H1 (cell line): ENCODE measurements at regions not wholly inside any gene's neighbourhood (a gene's known extent, or its start where the extent isn't known, plus 50 kb on each side); places are given as distances from the start of the nearest gene placed in this dataset.

Experiments used
- EGR1 ChIP-seq: IDR thresholded peaks from 2 replicates; pipeline ENCODE4 v1.6.1; 2011; ENCODE audit warnings: low read depth, low read length, borderline replicate concordance
- HDAC6 ChIP-seq: IDR thresholded peaks from one replicate; pipeline ENCODE4 v1.7.1; 2012; ENCODE audit warnings: low read depth, mild to moderate bottlenecking, inconsistent platforms, low read length, moderate library complexity
- POLR2A ChIP-seq, 2 experiments: IDR thresholded peaks; 1 replicate in 1 of 2; 2 replicates in 1 of 2; pipeline ENCODE4 v1.6.1; 2011; ENCODE audit warnings: low read depth in 2 of 2, low read length in 2 of 2, mild to moderate bottlenecking in 2 of 2; ENCODE audit errors: control extremely low read depth in 1 of 2
- RAD21 ChIP-seq, 2 experiments: IDR thresholded peaks in 1 of 2; conservative IDR thresholded peaks in 1 of 2; 2 replicates each; pipeline ENCODE4 v1.6.1; 2011; ENCODE audit warnings: low read depth in 2 of 2, low read length in 2 of 2, improper control_type of control experiment in 1 of 2, inconsistent platforms in 1 of 2, mild to moderate bottlenecking in 1 of 2, moderate library complexity in 1 of 2
- SIRT6 ChIP-seq: IDR thresholded peaks from one replicate; pipeline ENCODE4 v1.7.1; 2012; ENCODE audit warnings: low read length, inconsistent platforms
- SP1 ChIP-seq: IDR thresholded peaks from 2 replicates; pipeline ENCODE4 v1.6.1; 2011; ENCODE audit warnings: low read depth, low read length
- TAF1 ChIP-seq: IDR thresholded peaks from 2 replicates; pipeline ENCODE4 v1.6.1; 2011; ENCODE audit warnings: mild to moderate bottlenecking, low read depth, low read length
- TF ChIP-seq, protein P1 (sequence below): IDR thresholded peaks from 2 replicates; pipeline ENCODE4 v1.6.1; 2011; ENCODE audit warnings: low read length, improper control_type of control experiment
- TF ChIP-seq, protein P2 (sequence below), 3 experiments: IDR thresholded peaks; 1 replicate in 2 of 3; 2 replicates in 1 of 3; pipeline versions ENCODE4 v1.5.1 to v1.6.1; 2011; ENCODE audit warnings: low read length in 3 of 3, mild to moderate bottlenecking in 3 of 3, inconsistent platforms in 2 of 3, low read depth in 1 of 3, moderate library complexity in 1 of 3; ENCODE audit not compliant: insufficient read depth in 1 of 3; ENCODE audit errors: control extremely low read depth in 1 of 3

DNA sequence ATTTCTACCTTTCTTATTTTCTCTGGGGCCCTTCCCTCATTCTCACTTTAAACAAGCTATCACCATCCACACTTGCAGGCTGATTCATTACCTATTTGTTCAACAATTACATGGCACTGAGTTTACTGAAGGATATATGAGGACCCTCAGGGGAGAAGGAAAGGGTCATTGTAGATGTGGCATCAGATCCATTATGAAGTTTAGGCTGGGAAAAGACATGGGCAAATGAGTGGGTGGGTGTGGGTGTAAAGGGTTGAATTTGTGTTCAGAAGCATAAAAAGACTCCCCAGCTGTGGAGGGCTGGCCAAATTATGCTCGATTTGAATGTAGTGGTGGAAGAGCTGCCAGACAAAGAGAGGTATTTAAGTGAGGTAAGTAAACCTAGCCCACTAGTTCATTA lies 55.9 kb upstream of the MTAP start:
- TF ChIP-seq, protein P1, sequence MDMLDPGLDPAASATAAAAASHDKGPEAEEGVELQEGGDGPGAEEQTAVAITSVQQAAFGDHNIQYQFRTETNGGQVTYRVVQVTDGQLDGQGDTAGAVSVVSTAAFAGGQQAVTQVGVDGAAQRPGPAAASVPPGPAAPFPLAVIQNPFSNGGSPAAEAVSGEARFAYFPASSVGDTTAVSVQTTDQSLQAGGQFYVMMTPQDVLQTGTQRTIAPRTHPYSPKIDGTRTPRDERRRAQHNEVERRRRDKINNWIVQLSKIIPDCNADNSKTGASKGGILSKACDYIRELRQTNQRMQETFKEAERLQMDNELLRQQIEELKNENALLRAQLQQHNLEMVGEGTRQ: no peak
- TF ChIP-seq, protein P2, sequence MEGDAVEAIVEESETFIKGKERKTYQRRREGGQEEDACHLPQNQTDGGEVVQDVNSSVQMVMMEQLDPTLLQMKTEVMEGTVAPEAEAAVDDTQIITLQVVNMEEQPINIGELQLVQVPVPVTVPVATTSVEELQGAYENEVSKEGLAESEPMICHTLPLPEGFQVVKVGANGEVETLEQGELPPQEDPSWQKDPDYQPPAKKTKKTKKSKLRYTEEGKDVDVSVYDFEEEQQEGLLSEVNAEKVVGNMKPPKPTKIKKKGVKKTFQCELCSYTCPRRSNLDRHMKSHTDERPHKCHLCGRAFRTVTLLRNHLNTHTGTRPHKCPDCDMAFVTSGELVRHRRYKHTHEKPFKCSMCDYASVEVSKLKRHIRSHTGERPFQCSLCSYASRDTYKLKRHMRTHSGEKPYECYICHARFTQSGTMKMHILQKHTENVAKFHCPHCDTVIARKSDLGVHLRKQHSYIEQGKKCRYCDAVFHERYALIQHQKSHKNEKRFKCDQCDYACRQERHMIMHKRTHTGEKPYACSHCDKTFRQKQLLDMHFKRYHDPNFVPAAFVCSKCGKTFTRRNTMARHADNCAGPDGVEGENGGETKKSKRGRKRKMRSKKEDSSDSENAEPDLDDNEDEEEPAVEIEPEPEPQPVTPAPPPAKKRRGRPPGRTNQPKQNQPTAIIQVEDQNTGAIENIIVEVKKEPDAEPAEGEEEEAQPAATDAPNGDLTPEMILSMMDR (IDR thresholded peaks at IDR 0.05; ENCODE audit: control extremely low read depth in 1 of 3, insufficient read depth in 1 of 3, low read depth in 1 of 3, low read length in 3 of 3): no peak
- no peak for TF ChIP-seq HDAC6
- no peak for TF ChIP-seq EGR1
- no peak for TF ChIP-seq SP1
- no peak for TF ChIP-seq POLR2A (IDR thresholded peaks at IDR 0.05; ENCODE audit: control extremely low read depth in 1 of 2, low read depth in 2 of 2, low read length in 2 of 2)
- no peak for TF ChIP-seq SIRT6
- no peak for TF ChIP-seq TAF1
- TF ChIP-seq RAD21 (IDR thresholded peaks at IDR 0.05 in 1 of 2, conservative IDR thresholded peaks at IDR 0.05 in 1 of 2; ENCODE audit: low read depth in 2 of 2, low read length in 2 of 2): no peak
